A549 (cell line): ENCODE measurements at regions not wholly inside any gene's neighbourhood (a gene's known extent, or its start where the extent isn't known, plus 50 kb on each side); places are given as distances from the start of the nearest gene placed in this dataset.

ENCODE experiments used
- ESRRA ChIP-seq: fragments of 150-350 bp; IDR thresholded peaks from 2 replicates; pipeline ENCODE4 v1.6.1; 2014; ENCODE audit warnings: mild to moderate bottlenecking, low read length, borderline replicate concordance
- HOXA7 ChIP-seq: fragments of 250-450 bp; sonication (Bioruptor Pico); IDR thresholded peaks from 2 replicates; pipeline ENCODE4 v1.5.0; 2020; ENCODE audit warnings: mild to moderate bottlenecking, moderate library complexity
- POLR2A ChIP-seq: IDR thresholded peaks from 2 replicates; pipeline ENCODE4 v1.6.1; 2012; ENCODE audit warnings: mild to moderate bottlenecking, low read length
- TF ChIP-seq, protein P1 (sequence below): fragments of >200 bp; sonication (Bioruptor Twin); formaldehyde crosslinking; IDR thresholded peaks from 3 replicates; pipeline ENCODE4 v1.5.1; 2016

DNA sequence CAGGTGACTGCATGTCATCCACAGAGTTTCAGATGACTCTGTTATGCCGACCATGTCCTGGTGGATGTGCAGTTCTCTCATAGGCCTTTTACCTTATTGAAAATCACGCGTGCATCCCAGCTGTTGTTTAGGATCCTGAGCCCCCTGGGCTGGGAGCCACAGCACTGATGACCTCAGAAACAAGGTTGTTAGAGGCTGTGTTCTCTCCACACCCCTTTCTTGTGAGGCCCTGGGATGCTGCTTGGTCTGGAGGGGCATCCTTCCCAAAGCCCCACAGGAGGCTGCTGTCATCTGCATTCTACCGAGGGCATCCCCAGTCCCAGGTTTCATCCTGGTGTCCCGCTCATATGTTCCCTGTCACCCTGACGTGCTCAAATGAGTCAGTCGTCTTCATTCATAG is 76.5 kb upstream of the IRX4 start:
- TF ChIP-seq, protein P1, sequence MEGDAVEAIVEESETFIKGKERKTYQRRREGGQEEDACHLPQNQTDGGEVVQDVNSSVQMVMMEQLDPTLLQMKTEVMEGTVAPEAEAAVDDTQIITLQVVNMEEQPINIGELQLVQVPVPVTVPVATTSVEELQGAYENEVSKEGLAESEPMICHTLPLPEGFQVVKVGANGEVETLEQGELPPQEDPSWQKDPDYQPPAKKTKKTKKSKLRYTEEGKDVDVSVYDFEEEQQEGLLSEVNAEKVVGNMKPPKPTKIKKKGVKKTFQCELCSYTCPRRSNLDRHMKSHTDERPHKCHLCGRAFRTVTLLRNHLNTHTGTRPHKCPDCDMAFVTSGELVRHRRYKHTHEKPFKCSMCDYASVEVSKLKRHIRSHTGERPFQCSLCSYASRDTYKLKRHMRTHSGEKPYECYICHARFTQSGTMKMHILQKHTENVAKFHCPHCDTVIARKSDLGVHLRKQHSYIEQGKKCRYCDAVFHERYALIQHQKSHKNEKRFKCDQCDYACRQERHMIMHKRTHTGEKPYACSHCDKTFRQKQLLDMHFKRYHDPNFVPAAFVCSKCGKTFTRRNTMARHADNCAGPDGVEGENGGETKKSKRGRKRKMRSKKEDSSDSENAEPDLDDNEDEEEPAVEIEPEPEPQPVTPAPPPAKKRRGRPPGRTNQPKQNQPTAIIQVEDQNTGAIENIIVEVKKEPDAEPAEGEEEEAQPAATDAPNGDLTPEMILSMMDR = no peak
- TF ChIP-seq HOXA7 (CRISPR knock-in tag) (no peak), POLR2A (no peak), ESRRA (no peak)
